Type B pancreatic cell (in vitro differentiated cells): ENCODE measurements at regions not wholly inside any gene's neighbourhood (a gene's known extent, or its start where the extent isn't known, plus 50 kb on each side); places are given as distances from the start of the nearest gene placed in this dataset.
"Not testable (repeated sequence)": the region's sequence is repeated elsewhere in the genome, so short reads cannot be mapped to it uniquely, and the experiment has no call there.

Experiments
- DNase-seq: peaks from one replicate; pipeline ENCODE4 v3.0.0; 2021; ENCODE audit warnings: mixed read lengths; ENCODE audit not compliant: unreplicated experiment; ENCODE audit errors: extremely low spot score
- H3K27ac Mint-ChIP-seq: 2 replicates; pipeline ENCODE4 v1.8.0; 2021; ENCODE audit warnings: mild to moderate bottlenecking, mixed read lengths
- H3K27me3 Mint-ChIP-seq: 2 replicates; pipeline ENCODE4 v1.8.0; 2021; ENCODE audit warnings: mixed read lengths
- H3K36me3 Mint-ChIP-seq: 2 replicates; pipeline ENCODE4 v1.8.0; 2021; ENCODE audit warnings: mixed read lengths
- H3K4me1 Mint-ChIP-seq: one replicate; pipeline ENCODE4 v1.8.0; 2021; ENCODE audit warnings: mixed read lengths; ENCODE audit not compliant: unreplicated experiment
- H3K4me3 Mint-ChIP-seq: 2 replicates; pipeline ENCODE4 v1.8.0; 2021; ENCODE audit warnings: mild to moderate bottlenecking, mixed read lengths
- H3K9me3 Mint-ChIP-seq: 2 replicates; pipeline ENCODE4 v1.8.0; 2021; ENCODE audit warnings: mixed read lengths
- CTCF ChIP-seq: fragments of 200-600 bp; sonication (generic); conservative IDR thresholded peaks from 2 replicates; pipeline ENCODE4 v1.5.0; 2021; ENCODE audit warnings: antibody characterized with exemption, mild to moderate bottlenecking

- Mint-ChIP-seq H3K9me3 (peaks cover 6% of the 10 kb centered on the region), H3K4me3 (no peak overlapping the region), H3K4me1 (no peaks in the 10 kb centered on the region), H3K27me3 (no peaks in the 10 kb centered on the region), H3K27ac (no peak overlapping the region), H3K36me3 (no peaks in the 10 kb centered on the region)
- DNase-seq: no peak
- TF ChIP-seq CTCF: no peak
Observed at GRCh38 chrX:3994315-3994714, 280.9 kb upstream of the PRKX start.

GRCh38 chrX:3990569-3990968 lies 277.1 kb upstream of the PRKX start:
- no peak overlapping the region for H3K4me3 Mint-ChIP-seq
- peaks cover 6% of the 10 kb centered on the region for H3K9me3 Mint-ChIP-seq
- H3K36me3 Mint-ChIP-seq: no peaks in the 10 kb centered on the region
- no peaks in the 10 kb centered on the region for H3K27me3 Mint-ChIP-seq
- no peak for DNase-seq
- H3K4me1 Mint-ChIP-seq: no peaks in the 10 kb centered on the region
- no peak for TF ChIP-seq CTCF
- H3K27ac Mint-ChIP-seq: no peak overlapping the region

- H3K9me3 Mint-ChIP-seq, DNase-seq, H3K4me1 Mint-ChIP-seq, H3K27me3 Mint-ChIP-seq, H3K27ac Mint-ChIP-seq, H3K36me3 Mint-ChIP-seq, H3K4me3 Mint-ChIP-seq: not testable (repeated sequence)
- peak; percentile 46 for TF ChIP-seq CTCF
Observed at GRCh38 chrX:3972104-3972858, 258.8 kb upstream of the PRKX start.

- H3K4me3 Mint-ChIP-seq: no peak overlapping the region
- no peak for DNase-seq
- TF ChIP-seq CTCF: no peak
- H3K4me1 Mint-ChIP-seq: no peaks in the 10 kb centered on the region
- H3K27ac Mint-ChIP-seq: no peak overlapping the region
- H3K27me3 Mint-ChIP-seq: no peaks in the 10 kb centered on the region
- no peaks in the 10 kb centered on the region for H3K9me3 Mint-ChIP-seq
- no peaks in the 10 kb centered on the region for H3K36me3 Mint-ChIP-seq
Observed at GRCh38 chrX:3968749-3969148, 255.3 kb upstream of the PRKX start.

GRCh38 chrX:3963980-3964379 lies 250.5 kb upstream of the PRKX start:
- Mint-ChIP-seq H3K36me3 (no peaks in the 10 kb centered on the region), H3K4me1 (peaks cover 14% of the 10 kb centered on the region), H3K4me3 (no peak overlapping the region), H3K27me3 (no peaks in the 10 kb centered on the region), H3K9me3 (no peaks in the 10 kb centered on the region), H3K27ac (peak overlapping the region; percentile 15)
- DNase-seq: no peak
- TF ChIP-seq CTCF: no peak
